Endothelial cell of umbilical vein (primary cell): ENCODE measurements at regions not wholly inside any gene's neighbourhood (a gene's known extent, or its start where the extent isn't known, plus 50 kb on each side); places are given as distances from the start of the nearest gene placed in this dataset.

Source experiments
- CTCF ChIP-seq, 2 donors: IDR thresholded peaks; 1 replicate in 1 of 2; 2 replicates in 1 of 2; pipeline ENCODE4 v1.5.1; 2011; ENCODE audit warnings: low read length in 2 of 2, mild to moderate bottlenecking in 2 of 2, moderate library complexity in 2 of 2, control low read depth in 1 of 2, inconsistent platforms in 1 of 2, low read depth in 1 of 2; ENCODE audit not compliant: insufficient read depth in 1 of 2; ENCODE audit errors: extremely low read depth in 1 of 2
- EZH2 ChIP-seq: IDR thresholded peaks from 2 replicates; pipeline ENCODE4 v1.6.1; 2012; ENCODE audit warnings: borderline replicate concordance, low read depth, mild to moderate bottlenecking, moderate library complexity, low read length, inconsistent platforms; ENCODE audit not compliant: severe bottlenecking
- JUN ChIP-seq: IDR thresholded peaks from 2 replicates; pipeline ENCODE4 v1.6.1; 2011; ENCODE audit warnings: borderline replicate concordance, low read depth; ENCODE audit not compliant: insufficient read length, insufficient read depth
- MYC ChIP-seq: IDR thresholded peaks from one replicate; pipeline ENCODE4 v1.6.1; 2011; ENCODE audit warnings: mild to moderate bottlenecking, low read depth, low read length
- POLR2A ChIP-seq: IDR thresholded peaks from 2 replicates; pipeline ENCODE4 v1.6.1; 2012; ENCODE audit warnings: low read depth, mild to moderate bottlenecking, control low read depth, low read length
- POLR2AphosphoS5 ChIP-seq: IDR thresholded peaks from 2 replicates; pipeline ENCODE4 v1.6.1; 2012; ENCODE audit warnings: low read depth, mild to moderate bottlenecking, control low read depth, low read length, moderate library complexity; ENCODE audit not compliant: insufficient read depth
- TF ChIP-seq, protein P1 (sequence below): IDR thresholded peaks from 2 replicates; pipeline ENCODE4 v1.6.1; 2011; ENCODE audit not compliant: insufficient read depth, insufficient read length

DNA sequence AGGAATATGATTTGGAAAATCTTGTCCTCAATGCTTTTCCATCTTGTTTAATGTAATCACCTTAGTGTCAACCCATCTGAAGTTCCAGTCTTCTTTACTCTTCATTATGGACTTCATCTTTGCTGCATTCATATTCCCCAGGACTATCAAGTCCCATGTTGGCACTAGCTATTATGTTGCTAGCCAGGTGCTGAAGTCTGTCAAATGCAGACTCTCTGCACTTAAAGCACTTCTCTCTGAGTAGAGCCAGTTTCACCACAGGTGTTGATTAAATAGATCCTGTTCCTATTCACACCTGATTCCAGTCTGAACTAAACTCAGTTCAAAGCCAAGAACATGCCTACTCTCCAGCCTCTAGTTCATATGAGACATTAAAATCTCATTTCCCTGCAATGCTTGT, 75.0 kb upstream of the PKN2 start:
- no peak for TF ChIP-seq CTCF (IDR thresholded peaks at IDR 0.05; ENCODE audit: extremely low read depth in 1 of 2, insufficient read depth in 1 of 2, low read depth in 1 of 2, low read length in 2 of 2)
- no peak for TF ChIP-seq EZH2
- no peak for TF ChIP-seq POLR2AphosphoS5
- TF ChIP-seq MYC, result no peak
- TF ChIP-seq POLR2A, result no peak
- TF ChIP-seq, protein P1, sequence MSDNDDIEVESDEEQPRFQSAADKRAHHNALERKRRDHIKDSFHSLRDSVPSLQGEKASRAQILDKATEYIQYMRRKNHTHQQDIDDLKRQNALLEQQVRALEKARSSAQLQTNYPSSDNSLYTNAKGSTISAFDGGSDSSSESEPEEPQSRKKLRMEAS, result no peak
- TF ChIP-seq JUN, result no peak
